Lung (tissue), 11 donors: ENCODE measurements at regions not wholly inside any gene's neighbourhood (a gene's known extent, or its start where the extent isn't known, plus 50 kb on each side); places are given as distances from the start of the nearest gene placed in this dataset.

Experiments
- ATAC-seq: fragments of 200-7000 bp; cut with Tn5 transposase; one replicate; pipeline ENCODE4 v1.9.1; 2020; ENCODE audit warnings: moderate number of reproducible peaks; ENCODE audit not compliant: insufficient read depth, low FRiP score
- DNase-seq, 3 donors: peaks; one replicate each; pipeline ENCODE4 v3.0.0-alpha.2; 2013 to 2017
- H3K27ac ChIP-seq, 2 donors: one replicate each; pipeline ENCODE4 v1.5.1; 2013; ENCODE audit warnings: mild to moderate bottlenecking in 2 of 2, moderate library complexity in 2 of 2, control low read depth in 1 of 2, inconsistent platforms in 1 of 2, low read depth in 1 of 2, low read length in 1 of 2
- H3K27me3 ChIP-seq, 3 donors: one replicate each; pipeline ENCODE4 v1.5.1; 2013; ENCODE audit warnings: low read length in 2 of 3; ENCODE audit not compliant: control insufficient read depth in 3 of 3, insufficient read depth in 3 of 3
- H3K36me3 ChIP-seq, 4 donors: one replicate each; pipeline ENCODE4 v1.5.1; 2013; ENCODE audit warnings: low read length in 4 of 4, mild to moderate bottlenecking in 1 of 4, moderate library complexity in 1 of 4; ENCODE audit not compliant: control insufficient read depth in 4 of 4, insufficient read depth in 4 of 4
- H3K4me1 ChIP-seq, 5 donors: one replicate each; pipeline ENCODE4 v1.5.1; 2013; ENCODE audit warnings: low read length in 5 of 5, mild to moderate bottlenecking in 2 of 5, moderate library complexity in 1 of 5; ENCODE audit not compliant: control insufficient read depth in 5 of 5, insufficient read depth in 5 of 5
- H3K4me3 ChIP-seq: one replicate; pipeline ENCODE4 v1.5.1; 2013; ENCODE audit warnings: mild to moderate bottlenecking, control low read depth, moderate library complexity
- H3K9ac ChIP-seq, 2 donors: one replicate each; pipeline ENCODE4 v1.5.1; 2013; ENCODE audit warnings: low read length in 2 of 2, control low read depth in 1 of 2; ENCODE audit not compliant: insufficient read depth in 1 of 2
- H3K9me3 ChIP-seq, 4 donors: one replicate each; pipeline ENCODE4 v1.5.1; 2013; ENCODE audit warnings: low read length in 3 of 4, mild to moderate bottlenecking in 1 of 4, moderate library complexity in 1 of 4; ENCODE audit not compliant: control insufficient read depth in 4 of 4, insufficient read depth in 3 of 4
- CTCF ChIP-seq: IDR thresholded peaks from 2 replicates; pipeline ENCODE4 v1.5.1; 2012; ENCODE audit warnings: mild to moderate bottlenecking; ENCODE audit errors: control extremely low read depth, extremely low read depth
- WGBS, 2 donors: extraction: QIAGEN DNeasy Blood & Tissue Kit; methylation state at CpG; one replicate each; pipeline ENCODE4 v1.1.7; 2013; 5-methylcytosine and 5-hydroxymethylcytosine counted together
- donor health status: control.
- donor health status: control.
- donor health status: Bipolar disorder and iron deficiency.
- donor health status: healthy.
- donor health status: DM: yes; HTN: yes; CAD: no.

- DNase-seq, result no peak
- Histone ChIP-seq H3K4me3 (no peak overlapping the region), H3K9me3 (no peaks in the 10 kb centered on the region), H3K9ac (no peak overlapping the region), H3K27me3 (no peaks in the 10 kb centered on the region), H3K27ac (no peak overlapping the region), H3K36me3 (no peaks in the 10 kb centered on the region), H3K4me1 (peaks cover 0 to 20% (median 1%) of the 10 kb centered on the region in 5 donors)
- TF ChIP-seq CTCF, result no peak
- WGBS, 2 donors, result 85 to 93% methylated on average over 2 of the region's 2 CpGs
- ATAC-seq, result no peak
These were observed 204.7 kb upstream of the RFX3 start for GRCh38 chr9:3730511-3730922.

- no peaks in the 10 kb centered on the region for H3K27me3 ChIP-seq
- H3K36me3 ChIP-seq, result no peaks in the 10 kb centered on the region
- TF ChIP-seq CTCF, result no peak
- H3K9me3 ChIP-seq, result peaks cover 0 to 6% (median 0%) of the 10 kb centered on the region in 4 donors
- ATAC-seq, result no peak
- H3K27ac ChIP-seq, result no peak overlapping the region
- no peak overlapping the region for H3K9ac ChIP-seq
- H3K4me1 ChIP-seq, result peaks cover 0 to 7% (median 0%) of the 10 kb centered on the region in 5 donors
- DNase-seq, result peak in 2 of 3 donors; percentile 93
- H3K4me3 ChIP-seq, result no peak overlapping the region
These were observed 195.3 kb upstream of the RFX3 start for GRCh38 chr9:3721096-3721495.

- Histone ChIP-seq H3K27ac (no peak overlapping the region), H3K4me1 (peaks cover 0 to 7% (median 0%) of the 10 kb centered on the region in 5 donors), H3K36me3 (no peaks in the 10 kb centered on the region), H3K27me3 (no peaks in the 10 kb centered on the region), H3K9me3 (peaks cover 0 to 6% (median 0%) of the 10 kb centered on the region in 4 donors), H3K4me3 (no peak overlapping the region), H3K9ac (no peak overlapping the region)
- DNase-seq, result no peak
- no peak for ATAC-seq
- no peak for TF ChIP-seq CTCF
These were observed 193.5 kb upstream of the RFX3 start for GRCh38 chr9:3719286-3719685.

GRCh38 chr9:3716415-3716814 lies 190.6 kb upstream of the RFX3 start:
- H3K27ac ChIP-seq, result no peak overlapping the region

More at GRCh38 chr9:3716415-3716814, 190.6 kb upstream of the RFX3 start:
- no peak overlapping the region for H3K9ac ChIP-seq
- peaks cover 0 to 3% (median 0%) of the 10 kb centered on the region in 3 donors for H3K27me3 ChIP-seq
- 84 to 87% methylated on average over 2 of the region's 2 CpGs for WGBS, 2 donors
- no peak overlapping the region for H3K4me3 ChIP-seq
- no peaks in the 10 kb centered on the region for H3K4me1 ChIP-seq
- ATAC-seq, result no peak
- TF ChIP-seq CTCF, result no peak
- no peaks in the 10 kb centered on the region for H3K9me3 ChIP-seq
- no peaks in the 10 kb centered on the region for H3K36me3 ChIP-seq
- no peak for DNase-seq
